A673 (cell line): ENCODE measurements at regions not wholly inside any gene's neighbourhood (a gene's known extent, or its start where the extent isn't known, plus 50 kb on each side); places are given as distances from the start of the nearest gene placed in this dataset.
"Not testable (repeated sequence)": the region's sequence is repeated elsewhere in the genome, so short reads cannot be mapped to it uniquely, and the experiment has no call there.

Experiments
- BruUV-seq: library from RNA; stranded (reverse); fragments of 400-500 nt; replicated peaks from 2 replicates; lab custom pipeline; 2021; lab: Mats Ljungman, UMichigan
- CTCF ChIA-PET: fragments of 300-600 bp; sonication (Branson Sonifier 250); formaldehyde crosslinking; loops from one replicate; lab custom pipeline; 2022; ENCODE audit warnings: antibody characterized with exemption; lab: Charles Lee
- POLR2A ChIA-PET: fragments of 300-600 bp; sonication (Branson Sonifier 250); formaldehyde crosslinking; loops from one replicate; lab custom pipeline; 2022; ENCODE audit warnings: antibody characterized with exemption; ENCODE audit not compliant: low non-redundant PET; lab: Charles Lee
- DNase-seq: peaks from one replicate; pipeline ENCODE4 v3.0.0-alpha.2; 2015; ENCODE audit warnings: low spot score
- H3K27ac ChIP-seq: fragments of 200-600 bp; sonication (generic); 2 replicates; pipeline ENCODE4 v1.5.1; 2016; ENCODE audit warnings: mixed run types, low read depth, mild to moderate bottlenecking, mixed read lengths, antibody characterized with exemption, low read length; ENCODE audit not compliant: poor library complexity, severe bottlenecking
- H3K27me3 ChIP-seq: fragments of 200-600 bp; sonication (generic); replicated peaks from 2 replicates; pipeline ENCODE4 v1.6.1; 2017; ENCODE audit warnings: mixed run types, low read depth, mild to moderate bottlenecking, mixed read lengths, antibody characterized with exemption, low read length; ENCODE audit not compliant: insufficient read depth, poor library complexity
- H3K36me3 ChIP-seq: fragments of 200-600 bp; sonication (generic); 2 replicates; pipeline ENCODE4 v1.6.1; 2016; ENCODE audit warnings: mixed run types, mild to moderate bottlenecking, mixed read lengths, antibody characterized with exemption, low read length; ENCODE audit not compliant: insufficient read depth, poor library complexity, severe bottlenecking
- H3K4me1 ChIP-seq: fragments of 200-600 bp; sonication (generic); 2 replicates; pipeline ENCODE4 v1.6.1; 2017; ENCODE audit warnings: mixed run types, mild to moderate bottlenecking, mixed read lengths, antibody characterized with exemption, low read length; ENCODE audit not compliant: insufficient read depth, poor library complexity, severe bottlenecking
- H3K4me3 ChIP-seq: fragments of 200-600 bp; sonication (generic); 2 replicates; pipeline ENCODE4 v1.5.1; 2016; ENCODE audit warnings: low read depth, mixed run types, mild to moderate bottlenecking, mixed read lengths, low read length; ENCODE audit not compliant: poor library complexity, severe bottlenecking
- H3K9me3 ChIP-seq: fragments of 200-600 bp; sonication (generic); 2 replicates; pipeline ENCODE4 v1.6.1; 2016; ENCODE audit warnings: mixed run types, low read depth, mild to moderate bottlenecking, mixed read lengths, antibody characterized with exemption, low read length; ENCODE audit not compliant: poor library complexity, severe bottlenecking
- EZH2 ChIP-seq: fragments of 200-600 bp; sonication (generic); IDR thresholded peaks from 2 replicates; pipeline ENCODE4 v1.6.1; 2017; ENCODE audit warnings: borderline replicate concordance, low read depth, mild to moderate bottlenecking, mixed read lengths, antibody characterized with exemption, low read length; ENCODE audit not compliant: poor library complexity, severe bottlenecking
- intact Hi-C: fragments of 100-400 bp; cut with micrococcal nuclease; formaldehyde crosslinking; loops from one replicate; pipeline ENCODE4 v1.10.0; 2022; ENCODE audit not compliant: unreplicated experiment
- TF ChIP-seq, protein P1 (sequence below): fragments of 300-800, 200-600 bp; sonication (generic); conservative IDR thresholded peaks from 2 replicates; pipeline ENCODE4 v1.5.1; 2017; ENCODE audit warnings: low read depth, mild to moderate bottlenecking, antibody characterized with exemption, low read length, moderate library complexity, mixed read lengths

DNA sequence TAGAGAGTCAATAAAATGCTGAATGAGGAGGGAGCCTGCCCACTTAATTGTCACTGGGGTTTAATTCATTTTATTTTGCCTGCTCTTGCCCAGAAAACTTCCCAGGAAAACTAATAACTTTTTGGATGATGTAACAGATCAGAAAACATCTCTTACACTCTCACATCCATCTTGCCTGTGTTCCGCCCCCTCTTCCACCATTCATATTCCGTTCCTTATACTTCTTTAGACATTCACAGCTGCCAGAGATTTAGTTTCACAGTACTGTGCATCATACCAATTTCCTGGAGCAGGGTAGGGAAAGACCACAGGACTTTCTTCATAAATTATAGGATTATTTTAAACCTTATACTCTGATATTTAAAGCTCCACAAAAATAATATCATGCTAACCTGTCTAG is 776.1 kb upstream of the SOX11 start:
- ChIA-PET POLR2A (no interaction called here), CTCF (no interaction called here)
- Histone ChIP-seq H3K4me3 (no peak overlapping the region), H3K36me3 (no peaks in the 10 kb centered on the region), H3K27me3 (no peaks in the 10 kb centered on the region), H3K4me1 (peaks cover 16% of the 10 kb centered on the region), H3K9me3 (no peaks in the 10 kb centered on the region), H3K27ac (peak overlapping the region; percentile 69)
- no peak for TF ChIP-seq EZH2
- TF ChIP-seq, protein P1, sequence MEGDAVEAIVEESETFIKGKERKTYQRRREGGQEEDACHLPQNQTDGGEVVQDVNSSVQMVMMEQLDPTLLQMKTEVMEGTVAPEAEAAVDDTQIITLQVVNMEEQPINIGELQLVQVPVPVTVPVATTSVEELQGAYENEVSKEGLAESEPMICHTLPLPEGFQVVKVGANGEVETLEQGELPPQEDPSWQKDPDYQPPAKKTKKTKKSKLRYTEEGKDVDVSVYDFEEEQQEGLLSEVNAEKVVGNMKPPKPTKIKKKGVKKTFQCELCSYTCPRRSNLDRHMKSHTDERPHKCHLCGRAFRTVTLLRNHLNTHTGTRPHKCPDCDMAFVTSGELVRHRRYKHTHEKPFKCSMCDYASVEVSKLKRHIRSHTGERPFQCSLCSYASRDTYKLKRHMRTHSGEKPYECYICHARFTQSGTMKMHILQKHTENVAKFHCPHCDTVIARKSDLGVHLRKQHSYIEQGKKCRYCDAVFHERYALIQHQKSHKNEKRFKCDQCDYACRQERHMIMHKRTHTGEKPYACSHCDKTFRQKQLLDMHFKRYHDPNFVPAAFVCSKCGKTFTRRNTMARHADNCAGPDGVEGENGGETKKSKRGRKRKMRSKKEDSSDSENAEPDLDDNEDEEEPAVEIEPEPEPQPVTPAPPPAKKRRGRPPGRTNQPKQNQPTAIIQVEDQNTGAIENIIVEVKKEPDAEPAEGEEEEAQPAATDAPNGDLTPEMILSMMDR = no peak
- intact Hi-C loops = no loop called here
- no TSS peak for BruUV-seq
- no peak for DNase-seq

DNA sequence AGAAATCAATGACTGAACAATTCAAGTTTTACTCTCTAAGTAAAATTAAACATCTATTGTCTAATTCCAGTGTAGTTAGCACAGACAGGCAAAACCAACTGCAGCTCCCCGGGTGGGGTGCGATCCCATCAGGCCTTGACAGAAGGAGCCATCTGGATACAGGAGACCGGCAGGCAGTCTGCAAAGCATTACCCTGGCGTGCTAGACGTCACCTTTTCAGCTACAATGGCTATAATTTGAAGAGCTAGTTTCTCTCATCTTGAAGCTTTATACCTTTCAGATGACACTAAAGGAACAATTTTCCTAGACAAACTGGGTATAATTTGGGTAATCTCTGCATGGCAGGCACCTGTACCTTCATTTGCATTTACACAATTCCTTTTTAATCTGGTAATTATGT is 761.5 kb upstream of the SOX11 start:
- CTCF ChIA-PET = no interaction called here
- TF ChIP-seq, protein P1 = no peak
- no peak for TF ChIP-seq EZH2

DNA sequence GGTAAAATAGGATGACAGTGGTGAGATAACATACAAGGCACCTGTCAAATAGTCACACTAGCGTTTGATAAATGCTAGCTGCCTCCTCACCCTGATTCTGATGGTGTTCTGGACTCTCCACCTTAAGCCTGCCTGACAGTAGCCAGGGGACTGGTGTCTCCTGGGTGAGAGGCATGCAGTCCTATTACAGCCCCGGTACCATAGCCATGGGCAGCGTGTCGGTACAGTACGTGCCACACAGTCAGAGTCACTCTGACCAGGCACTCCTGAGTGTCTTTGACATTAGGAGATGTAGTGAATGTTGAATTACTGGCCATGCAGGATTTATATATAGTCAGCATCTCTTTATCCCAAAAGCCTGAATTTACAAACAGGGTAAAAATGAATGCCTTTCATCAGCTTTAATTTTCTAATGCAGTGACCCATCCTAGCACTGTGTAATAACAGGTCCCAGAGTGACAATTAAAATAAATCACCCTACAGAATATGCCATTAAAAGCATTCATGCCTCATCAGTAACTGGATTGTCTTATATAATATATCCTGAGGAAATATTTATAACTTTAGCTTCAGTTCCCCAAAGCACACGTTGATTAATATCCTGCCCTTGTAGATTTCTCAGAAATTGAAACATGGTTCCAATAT is 760.3 kb upstream of the SOX11 start:
- intact Hi-C loops = no loop called here
- ChIA-PET POLR2A (no interaction called here), CTCF (no interaction called here)
- H3K9me3 ChIP-seq = no peaks in the 10 kb centered on the region
- DNase-seq = no peak
- TF ChIP-seq, protein P1 = no peak
- TF ChIP-seq EZH2 = no peak
- no peak overlapping the region for H3K27ac ChIP-seq
- no peaks in the 10 kb centered on the region for H3K36me3 ChIP-seq
- H3K4me1 ChIP-seq = no peaks in the 10 kb centered on the region
- BruUV-seq = no TSS peak
- no peaks in the 10 kb centered on the region for H3K27me3 ChIP-seq
- H3K4me3 ChIP-seq = no peak overlapping the region

More for the DNA sequence above, 761.5 kb upstream of the SOX11 start:
- H3K4me1 ChIP-seq = no peaks in the 10 kb centered on the region
- H3K27ac ChIP-seq = no peak overlapping the region
- intact Hi-C loops = no loop called here
- POLR2A ChIA-PET = no interaction called here
- no peaks in the 10 kb centered on the region for H3K27me3 ChIP-seq
- BruUV-seq = no TSS peak
- DNase-seq = no peak
- H3K4me3 ChIP-seq = no peak overlapping the region
- H3K36me3 ChIP-seq = no peaks in the 10 kb centered on the region
- H3K9me3 ChIP-seq = no peaks in the 10 kb centered on the region

DNA sequence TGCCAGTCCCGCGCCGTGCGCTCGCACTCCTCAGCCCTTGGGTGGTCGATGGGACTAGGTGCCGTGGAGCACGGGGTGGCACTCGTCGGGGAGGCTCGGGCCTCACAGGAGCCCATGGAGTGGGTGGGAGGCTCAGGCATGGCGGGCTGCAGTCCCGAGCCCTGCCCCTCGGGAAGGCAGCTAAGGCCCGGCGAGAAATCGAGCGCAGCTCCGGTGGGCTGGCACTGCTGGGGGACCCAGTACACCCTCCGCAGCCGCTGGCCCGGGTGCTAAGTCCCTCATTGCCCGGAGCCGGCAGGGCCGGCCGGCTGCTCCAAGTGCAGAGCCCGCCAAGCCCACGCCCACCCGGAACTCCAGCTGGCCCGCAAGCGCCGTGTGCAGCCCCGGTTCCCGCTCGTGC is 756.9 kb upstream of the SOX11 start:
- H3K27ac ChIP-seq, intact Hi-C loops, H3K4me3 ChIP-seq, CTCF ChIA-PET, DNase-seq, POLR2A ChIA-PET, H3K27me3 ChIP-seq, BruUV-seq, H3K4me1 ChIP-seq, H3K36me3 ChIP-seq, H3K9me3 ChIP-seq: not testable (repeated sequence)
